GM18507 (cell line): ENCODE measurements at regions not wholly inside any gene's neighbourhood (a gene's known extent, or its start where the extent isn't known, plus 50 kb on each side); places are given as distances from the start of the nearest gene placed in this dataset.

Source experiments
- DNase-seq: peaks from one replicate; pipeline ENCODE4 v3.0.0; 2011; ENCODE audit warnings: low read depth; ENCODE audit not compliant: insufficient read length; ENCODE audit errors: extremely low spot score
- FAIRE-seq: peaks from 2 replicates; lab custom pipeline; 2011; peaks lifted over from hg19 to GRCh38; lab: Jason Lieb, UNC

DNA sequence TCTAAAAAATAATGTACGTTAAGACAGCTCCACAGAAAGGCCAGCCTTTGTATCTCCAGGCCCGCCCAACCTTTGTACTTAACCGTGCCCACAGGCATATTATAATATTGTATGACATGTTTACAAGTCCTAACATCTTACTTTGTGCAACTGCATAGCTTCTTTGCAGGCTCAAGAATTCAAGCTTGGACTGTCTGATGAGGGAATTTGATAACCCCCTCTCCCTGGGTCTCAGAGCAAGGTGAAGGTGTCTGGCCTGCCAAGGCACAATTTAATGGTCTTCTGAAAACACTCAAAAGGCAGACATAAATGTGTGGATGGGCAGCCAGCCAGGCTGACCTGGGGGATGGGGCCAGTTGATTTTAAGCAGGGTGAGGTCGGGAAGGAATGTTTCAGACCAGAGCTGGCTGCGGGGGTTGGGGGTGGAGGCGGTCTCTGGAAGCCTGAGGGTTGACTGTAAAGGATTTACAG, 732.7 kb upstream of the FANCL start:
- DNase-seq, result no peak
- no peak for FAIRE-seq

DNA sequence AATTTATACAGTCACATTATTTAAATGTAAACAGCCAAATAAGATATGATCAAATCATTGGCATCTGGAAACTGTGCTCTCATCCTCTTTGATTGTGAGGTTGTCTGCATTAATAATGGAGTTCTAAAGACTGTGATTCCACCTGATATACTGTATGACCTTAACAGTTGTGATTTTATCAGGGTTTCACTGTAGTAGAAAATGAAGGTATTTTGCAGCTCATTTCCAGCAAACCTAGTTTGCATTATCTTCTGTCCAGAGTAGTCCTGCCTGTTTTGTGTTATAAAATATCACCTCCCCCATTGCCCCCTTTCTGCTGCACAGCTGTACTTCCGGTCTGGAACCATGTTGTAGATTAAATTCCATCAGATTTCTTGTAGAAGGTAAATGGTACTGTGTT, 731.6 kb upstream of the FANCL start:
- FAIRE-seq (no peak), DNase-seq (no peak)

DNA sequence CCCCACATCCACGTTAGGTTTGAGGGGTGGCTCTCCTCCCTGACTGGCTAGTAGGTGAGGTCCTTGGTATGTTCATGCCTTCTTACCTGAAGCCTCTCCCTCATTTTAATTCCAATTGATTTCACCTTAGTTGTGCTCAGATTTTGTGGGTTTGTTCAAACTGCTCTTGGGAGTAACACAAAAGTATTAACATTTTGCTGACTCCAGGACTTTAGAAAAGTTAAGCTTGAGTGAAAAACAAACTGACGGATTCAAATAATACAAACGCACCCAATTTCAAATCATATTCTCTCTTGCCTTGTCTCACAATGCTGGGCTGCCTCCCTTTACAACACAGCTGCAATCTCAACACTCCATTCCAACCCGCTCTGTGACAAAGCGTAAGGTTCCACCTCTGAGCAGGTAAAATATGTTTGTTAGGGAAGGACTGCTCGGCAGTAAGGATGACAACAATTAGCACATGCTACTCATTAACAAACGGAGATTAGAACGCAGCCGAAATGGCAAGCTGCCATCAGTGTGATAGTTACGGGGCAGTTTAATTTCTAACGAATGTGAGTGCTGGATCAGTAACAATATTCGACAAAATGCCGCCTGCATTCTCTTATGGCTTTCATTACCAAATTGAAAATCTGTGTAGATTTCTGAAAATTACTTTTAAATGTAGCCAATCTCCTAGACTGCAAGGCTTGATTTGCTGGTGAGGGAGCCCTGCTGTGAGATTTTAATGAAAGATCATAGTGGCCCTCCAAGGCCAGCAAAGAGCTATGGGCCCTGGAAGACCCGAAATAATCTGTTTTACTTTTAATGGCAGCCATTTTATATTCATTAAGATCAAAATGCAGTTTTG, 730.6 kb upstream of the FANCL start:
- FAIRE-seq (no peak), DNase-seq (no peak)

DNA sequence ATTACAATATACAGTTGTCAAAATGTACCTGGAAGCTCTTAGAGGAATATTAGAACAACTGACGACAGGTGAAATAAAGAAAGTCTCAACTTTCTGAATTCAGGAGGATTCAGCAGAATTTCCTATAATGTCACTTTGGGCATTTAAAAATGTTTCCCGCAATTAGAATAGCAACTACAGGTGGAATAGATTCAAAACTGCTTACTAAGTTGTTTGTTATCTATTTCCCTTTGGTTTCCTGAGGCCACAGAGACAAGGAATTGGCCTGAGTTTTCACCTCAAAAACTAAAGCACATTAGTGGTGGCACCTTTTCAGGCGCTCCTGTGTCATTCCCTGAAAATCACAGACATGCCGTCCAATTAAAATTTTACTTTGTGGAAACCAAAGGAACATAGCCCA, 729.2 kb upstream of the FANCL start:
- DNase-seq (no peak), FAIRE-seq (no peak)

DNA sequence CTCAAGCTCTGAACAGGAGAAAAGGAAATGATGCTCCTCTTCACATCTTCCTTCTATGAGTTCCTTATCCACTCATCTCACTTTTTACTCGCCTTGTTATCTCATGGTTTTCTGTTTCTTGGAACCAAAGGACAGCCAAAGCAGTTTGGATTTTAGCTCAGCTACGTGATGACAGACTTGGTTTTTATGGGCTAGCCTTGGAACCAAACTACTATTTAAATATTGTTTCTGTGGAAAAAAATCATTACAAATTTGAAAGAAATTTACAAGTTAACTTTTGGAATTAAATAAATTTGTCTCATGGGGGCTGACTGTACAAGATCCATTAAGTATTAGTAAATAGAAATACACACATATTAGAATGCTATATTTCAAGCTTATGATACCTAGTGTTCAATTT, 727.8 kb upstream of the FANCL start:
- DNase-seq, result no peak
- FAIRE-seq, result no peak

DNA sequence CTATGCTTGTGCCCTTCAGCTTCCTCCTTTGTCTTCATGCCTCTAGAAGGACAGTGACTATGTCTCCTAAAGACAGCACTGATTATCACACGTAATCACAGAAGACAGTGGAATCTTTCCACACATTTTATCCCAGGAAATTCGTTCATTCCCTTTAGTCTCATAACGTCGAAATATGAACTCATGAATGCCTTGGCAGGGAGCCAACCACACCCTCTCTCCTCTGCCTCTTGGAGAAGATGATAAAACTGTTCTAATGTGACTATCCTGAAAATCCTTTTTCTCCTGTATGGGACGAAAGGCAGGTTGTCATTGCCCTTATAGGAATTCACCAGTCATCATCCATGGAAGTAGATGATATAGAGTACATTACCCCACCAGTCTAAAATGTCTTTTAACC, 726.6 kb upstream of the FANCL start:
- FAIRE-seq (no peak), DNase-seq (no peak)

DNA sequence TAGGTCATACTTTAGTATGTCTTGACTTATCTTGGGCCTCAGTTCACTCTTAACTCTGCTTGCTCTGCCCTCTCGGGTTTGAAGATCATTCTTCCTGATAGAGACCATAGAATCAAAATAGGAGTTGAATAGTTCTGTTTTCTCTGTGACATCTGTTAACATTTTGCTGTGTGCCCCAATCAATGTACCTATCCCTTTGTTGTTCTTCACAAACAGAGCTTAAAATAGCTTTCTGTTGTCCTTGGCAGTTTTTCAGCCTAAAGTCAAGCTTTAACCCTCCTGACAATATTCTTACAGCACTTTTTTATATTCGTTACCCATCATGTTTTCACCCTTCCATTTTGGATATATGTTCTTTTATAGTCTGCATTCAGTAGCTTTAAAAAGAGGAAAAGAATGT, 724.5 kb upstream of the FANCL start:
- DNase-seq (no peak), FAIRE-seq (no peak)

DNA sequence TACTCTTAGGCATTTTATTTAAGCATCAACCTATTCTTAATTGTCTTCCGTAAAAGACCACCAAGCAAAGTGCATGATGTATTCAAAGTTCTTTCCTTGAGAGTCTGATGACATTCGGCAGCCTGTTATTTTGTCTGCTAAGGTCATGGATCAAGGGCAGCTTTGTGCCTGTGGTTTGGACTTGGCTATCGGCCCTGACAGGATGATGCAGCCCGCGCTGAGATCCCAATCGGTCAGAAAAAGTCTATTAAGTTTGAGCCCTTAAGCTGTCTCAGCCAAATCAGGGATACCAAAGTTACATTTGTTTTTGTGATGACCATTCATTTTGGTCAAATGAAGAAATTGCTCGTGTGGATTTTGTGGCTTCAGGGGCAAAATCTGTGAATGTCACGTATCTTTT, 718.9 kb upstream of the FANCL start:
- FAIRE-seq, result no peak

DNA sequence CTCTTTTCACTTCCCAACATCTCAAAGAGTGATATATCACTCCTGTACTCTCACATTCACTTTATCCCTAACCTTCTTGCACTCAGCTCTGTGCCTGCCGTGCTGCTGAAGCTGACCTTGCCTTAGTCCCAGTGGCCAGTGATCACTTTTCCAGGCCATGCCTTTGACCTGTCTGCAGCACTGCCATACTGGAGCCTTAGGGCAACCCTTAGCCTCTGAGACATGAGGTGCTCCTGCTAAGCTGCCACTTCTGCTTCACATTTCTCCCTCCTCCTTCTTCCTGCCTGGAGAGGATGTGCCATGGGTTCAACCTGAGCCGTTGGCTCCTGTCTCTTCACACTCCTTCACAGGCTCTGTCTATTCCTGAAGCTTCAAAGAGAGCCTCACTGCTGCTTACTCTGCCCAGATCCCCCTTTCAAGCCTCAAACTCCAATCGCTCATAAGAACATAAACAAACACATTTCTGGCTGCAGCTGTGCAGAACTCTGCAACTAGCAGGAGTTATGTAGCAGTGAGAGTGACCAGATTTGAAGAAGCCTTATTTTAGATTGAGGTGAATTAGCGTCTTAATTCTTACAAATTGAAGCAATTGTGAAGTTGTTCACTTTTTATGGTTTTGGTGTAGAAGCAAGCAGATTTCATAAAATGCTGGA, 716.2 kb upstream of the FANCL start:
- FAIRE-seq, result no peak
- no peak for DNase-seq

More for the DNA sequence above, 718.9 kb upstream of the FANCL start:
- no peak for DNase-seq

DNA sequence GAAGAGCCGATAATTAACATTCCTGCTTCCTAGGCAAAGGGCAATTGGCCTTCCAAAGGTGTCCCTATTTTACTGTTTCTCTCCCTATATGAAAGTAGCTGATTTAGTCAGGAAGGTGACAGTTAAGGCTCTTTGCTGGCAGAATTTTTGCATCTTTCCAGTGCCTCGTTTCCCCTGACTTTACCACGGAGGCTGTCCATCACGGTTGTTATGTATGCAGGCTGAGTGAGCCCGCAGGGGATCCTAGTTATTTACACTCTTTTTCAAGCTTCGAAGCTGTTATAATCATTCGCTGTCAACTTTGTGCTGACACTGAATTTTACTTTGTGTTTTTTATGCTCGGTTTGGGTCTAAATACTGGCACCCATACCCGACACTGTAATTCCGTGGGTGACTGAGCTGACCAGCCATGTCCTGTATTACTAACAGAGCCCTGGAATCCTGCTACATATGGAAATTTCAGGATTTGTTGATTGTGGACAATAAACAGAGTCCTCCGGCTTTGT, 713.8 kb upstream of the FANCL start:
- no peak for FAIRE-seq
- no peak for DNase-seq

DNA sequence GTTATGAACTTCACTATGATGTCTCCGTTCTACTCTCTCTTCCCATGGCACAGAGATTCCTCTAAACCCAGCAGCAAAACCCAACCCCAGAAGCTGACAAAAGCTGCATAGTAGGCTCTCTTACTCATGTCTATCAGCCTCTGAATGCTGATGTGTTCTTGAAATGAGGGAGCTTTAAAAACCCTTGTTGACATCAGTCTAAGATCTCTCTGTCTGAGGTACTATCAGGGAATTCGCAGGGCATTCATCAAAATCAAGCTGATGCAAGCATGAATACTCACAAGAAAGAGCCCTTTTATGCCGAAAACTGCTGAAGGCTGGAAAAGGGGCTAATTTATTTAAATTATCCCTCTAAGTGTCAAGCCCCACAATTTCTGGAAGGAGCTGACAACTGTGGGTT, 710.6 kb upstream of the FANCL start:
- FAIRE-seq (no peak), DNase-seq (no peak)

DNA sequence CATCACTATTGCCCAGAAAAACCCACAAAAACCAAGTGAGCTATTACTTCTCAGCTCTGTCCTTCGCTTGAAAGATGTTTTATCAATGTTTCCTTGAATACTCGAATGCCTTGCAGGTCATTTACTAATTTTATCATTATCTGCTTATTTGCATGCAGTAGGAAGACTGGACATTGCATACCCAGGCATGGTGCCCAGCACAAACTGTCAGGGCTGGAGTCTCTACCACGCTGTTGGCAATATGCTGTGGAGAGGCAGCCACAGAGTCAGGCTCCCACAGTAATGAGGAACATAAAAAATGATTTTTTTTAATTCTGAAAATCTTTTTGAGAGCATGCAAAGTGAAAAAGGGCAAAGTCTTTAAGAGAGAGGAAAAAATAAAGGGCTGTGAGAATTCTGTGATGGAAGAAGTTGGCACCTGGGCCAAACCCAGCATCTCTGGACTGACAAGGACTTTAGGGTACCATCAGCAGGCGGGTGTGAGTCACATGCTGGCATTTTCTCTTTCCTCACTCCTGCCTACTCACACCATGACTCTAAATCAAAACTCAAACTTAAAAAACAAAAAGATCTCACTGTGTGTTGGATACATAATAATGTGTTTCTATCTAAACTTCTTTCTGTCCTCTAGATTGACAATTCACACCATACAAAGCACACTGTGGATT, 709.8 kb upstream of the FANCL start:
- FAIRE-seq, result no peak
- no peak for DNase-seq

DNA sequence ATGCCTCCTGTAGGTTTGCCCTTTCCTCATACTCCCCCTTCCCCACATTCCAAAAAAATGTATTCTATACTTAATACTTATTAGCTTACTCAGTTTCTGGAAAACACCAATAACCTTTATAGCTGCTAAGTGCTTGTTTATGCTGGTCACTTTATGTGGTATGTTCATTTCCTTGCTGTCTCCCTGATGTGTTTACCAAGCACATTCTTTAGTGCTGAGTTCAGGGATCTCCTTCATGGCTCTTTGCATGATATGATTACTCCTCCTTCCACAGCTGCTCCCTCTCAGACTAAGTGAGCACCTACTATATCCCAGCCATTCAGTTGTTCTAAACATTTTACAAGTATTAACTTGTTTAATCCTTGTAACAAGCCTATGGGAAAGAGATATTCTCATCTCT, 698.3 kb upstream of the FANCL start:
- FAIRE-seq (no peak), DNase-seq (no peak)

DNA sequence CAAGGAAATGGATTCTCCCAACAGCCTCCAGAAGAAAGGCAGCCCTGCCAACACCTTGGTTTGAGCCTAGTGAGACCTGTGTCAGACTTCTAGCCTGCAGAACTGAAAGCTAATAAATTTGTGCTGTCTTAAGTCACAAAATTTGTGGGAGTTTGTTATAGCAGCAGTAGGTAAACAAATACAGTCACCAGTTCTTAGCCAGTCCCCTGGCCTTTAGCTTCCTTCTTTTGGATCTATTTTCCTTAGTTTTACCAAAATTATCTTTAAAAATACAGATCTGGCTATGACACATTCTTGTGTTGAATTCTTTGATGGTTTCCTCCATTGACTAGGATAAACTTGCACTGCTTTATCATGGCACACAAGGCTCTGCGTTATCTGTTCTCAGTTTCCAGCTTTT, 697.9 kb upstream of the FANCL start:
- DNase-seq (no peak), FAIRE-seq (no peak)

DNA sequence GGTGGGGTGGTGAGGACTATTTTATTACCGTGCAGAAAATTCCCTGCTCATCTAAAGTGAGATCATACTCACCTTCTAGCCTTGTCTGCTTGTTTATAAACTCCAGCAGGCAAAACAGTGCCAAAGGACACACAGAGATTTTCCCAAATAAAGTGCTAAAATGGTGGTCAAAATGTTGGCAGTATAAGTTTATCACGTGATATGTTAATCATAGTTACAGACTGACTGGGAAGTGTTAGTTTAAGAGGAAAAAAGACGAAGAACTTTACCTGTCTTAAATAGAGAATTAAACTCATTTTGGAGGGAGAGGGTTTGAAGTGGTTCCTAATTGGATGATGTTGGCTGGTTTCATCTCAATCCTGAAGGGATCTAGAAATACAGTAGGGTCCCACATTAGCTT, 691.7 kb upstream of the FANCL start:
- no peak for DNase-seq
- no peak for FAIRE-seq

DNA sequence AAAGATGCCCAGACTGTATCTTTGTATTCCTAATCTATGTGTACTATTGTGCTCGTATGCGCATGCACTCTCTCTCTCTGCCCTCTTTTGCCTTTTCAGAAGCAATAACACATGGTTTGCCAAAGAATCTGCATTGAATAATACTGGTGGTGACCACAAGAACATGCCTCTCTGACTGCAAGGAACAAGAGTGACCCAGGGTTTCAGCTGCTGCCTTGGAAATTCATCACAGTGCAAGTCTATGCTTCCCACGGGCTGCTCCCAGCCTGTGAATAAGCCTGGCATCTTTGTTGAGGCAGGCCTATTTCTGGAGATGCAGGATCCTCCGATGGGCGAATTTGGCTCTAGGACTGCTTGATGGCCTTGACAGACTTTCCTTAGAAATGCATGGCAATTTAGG, 689.4 kb upstream of the FANCL start:
- DNase-seq, result no peak
- no peak for FAIRE-seq

DNA sequence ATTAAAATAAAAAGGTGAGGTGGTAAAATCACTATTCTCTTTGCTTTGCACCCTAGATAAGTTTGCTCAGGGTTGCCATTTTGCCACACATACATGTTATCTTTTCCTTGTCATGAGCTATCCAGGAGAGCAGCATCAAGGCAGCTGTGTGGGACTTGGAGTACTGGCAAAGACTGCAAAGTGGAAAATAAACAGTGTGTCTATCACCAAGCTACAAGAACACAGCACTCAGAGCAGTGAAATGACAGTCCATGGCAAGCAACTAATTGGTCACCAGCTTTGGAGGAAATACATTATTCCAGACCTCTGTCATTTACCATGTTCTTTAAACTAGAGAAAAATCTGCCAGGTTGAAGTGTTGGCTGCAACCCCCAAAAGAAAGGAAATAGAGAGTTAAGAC, 687.8 kb upstream of the FANCL start:
- DNase-seq, result no peak
- FAIRE-seq, result no peak

DNA sequence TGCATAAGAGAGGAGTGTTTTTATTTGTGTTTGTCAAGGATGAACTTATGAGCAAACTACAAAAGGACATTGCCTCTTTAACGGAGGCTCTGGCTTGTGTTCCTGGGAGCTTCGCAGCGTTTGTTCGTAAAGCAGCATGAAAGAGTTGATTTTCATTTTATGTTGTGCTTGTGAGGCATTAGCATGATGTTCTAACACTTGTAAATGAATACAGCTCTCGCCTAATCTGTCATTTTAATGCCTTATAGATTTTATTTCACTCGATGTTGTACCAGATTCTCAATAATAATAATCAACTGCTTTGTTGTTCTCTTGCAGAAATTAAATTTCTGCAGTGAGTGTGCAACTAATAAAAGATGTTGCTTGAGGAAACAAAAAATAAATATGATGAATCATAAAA, 687.3 kb upstream of the FANCL start:
- FAIRE-seq (no peak), DNase-seq (no peak)

DNA sequence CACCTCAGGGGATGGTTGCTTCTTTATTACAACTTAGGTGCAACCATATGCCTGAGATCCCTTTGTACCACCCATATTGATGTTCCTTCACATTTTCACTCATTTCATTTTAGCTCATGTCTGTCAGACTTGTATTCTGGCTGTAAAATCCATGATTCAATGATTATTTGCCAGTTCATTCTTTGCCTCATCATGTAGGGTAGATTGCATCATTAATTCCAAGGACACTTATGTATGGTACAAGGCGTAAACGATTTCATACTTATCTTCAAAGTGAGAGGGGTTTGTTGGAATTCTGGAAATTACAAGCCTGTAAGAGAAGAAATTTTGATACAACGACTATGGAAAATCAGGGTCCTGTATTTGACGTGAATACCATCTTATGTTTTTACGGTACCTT, 685.0 kb upstream of the FANCL start:
- DNase-seq (no peak), FAIRE-seq (no peak)

DNA sequence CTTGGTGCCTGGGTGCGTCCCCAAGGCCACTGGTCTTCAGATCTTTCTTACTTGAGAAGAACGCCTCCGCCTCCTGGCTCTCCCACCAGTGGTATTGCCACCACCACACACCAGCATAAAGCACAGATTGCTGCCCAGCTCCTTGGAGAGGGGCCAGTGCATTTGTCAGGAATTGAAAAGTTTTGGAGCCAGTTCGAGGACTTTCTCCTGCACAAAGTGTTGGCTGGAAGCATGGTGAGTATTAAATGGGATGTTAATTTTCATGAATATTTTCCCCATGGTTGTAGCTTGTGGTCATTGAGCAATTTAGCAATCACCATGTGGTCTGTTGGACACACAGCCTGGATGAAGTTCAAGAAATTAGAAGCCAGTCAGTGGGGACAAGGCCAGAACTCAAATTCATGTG, 684.6 kb upstream of the FANCL start:
- DNase-seq (no peak), FAIRE-seq (no peak)

DNA sequence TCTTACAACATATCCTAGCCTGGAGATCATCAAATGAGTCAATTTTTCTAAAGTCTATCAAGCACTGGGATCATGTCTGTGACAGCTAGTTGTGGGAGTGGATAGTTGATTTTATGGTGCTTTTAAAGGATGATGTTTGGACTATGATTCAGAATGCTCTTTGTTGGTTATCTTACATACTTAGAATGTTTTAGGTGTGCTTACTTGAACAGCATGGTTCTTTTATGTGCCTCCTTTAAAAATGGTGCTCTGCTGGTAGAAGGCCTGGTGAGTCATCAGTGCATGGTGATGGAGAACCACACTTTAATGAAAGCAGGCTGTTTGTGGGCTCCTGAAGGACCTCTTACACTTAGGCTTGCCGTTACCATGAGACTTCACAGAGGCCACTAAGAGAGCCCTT, 682.7 kb upstream of the FANCL start:
- FAIRE-seq, result no peak
- no peak for DNase-seq
